NCI-H226 (cell line): ENCODE measurements at regions not wholly inside any gene's neighbourhood (a gene's known extent, or its start where the extent isn't known, plus 50 kb on each side); places are given as distances from the start of the nearest gene placed in this dataset.
"Not testable (repeated sequence)": the region's sequence is repeated elsewhere in the genome, so short reads cannot be mapped to it uniquely, and the experiment has no call there.

Source experiments
- DNase-seq: peaks from one replicate; pipeline ENCODE4 v3.0.0-alpha.2; 2015

DNA sequence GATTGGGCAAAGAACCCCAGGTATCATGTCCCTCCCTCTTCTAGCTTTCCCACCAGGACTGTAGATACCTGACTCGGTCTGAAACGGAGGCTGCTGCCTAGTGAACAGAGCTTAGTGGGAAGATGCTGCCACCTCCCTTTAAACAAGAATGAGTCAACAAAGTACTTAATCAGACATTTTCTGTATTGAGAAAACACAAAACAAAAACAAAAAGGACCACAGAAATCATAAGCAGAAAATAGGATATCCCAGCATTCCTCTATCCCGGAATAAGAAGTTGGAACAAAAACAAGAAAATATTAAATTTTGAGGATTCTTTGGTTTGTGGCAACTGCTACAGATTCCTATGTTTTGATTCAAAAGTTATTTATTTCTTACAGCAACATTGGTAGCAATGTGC, 51.7 kb upstream of the COL8A1 start:
- no peak for DNase-seq

DNA sequence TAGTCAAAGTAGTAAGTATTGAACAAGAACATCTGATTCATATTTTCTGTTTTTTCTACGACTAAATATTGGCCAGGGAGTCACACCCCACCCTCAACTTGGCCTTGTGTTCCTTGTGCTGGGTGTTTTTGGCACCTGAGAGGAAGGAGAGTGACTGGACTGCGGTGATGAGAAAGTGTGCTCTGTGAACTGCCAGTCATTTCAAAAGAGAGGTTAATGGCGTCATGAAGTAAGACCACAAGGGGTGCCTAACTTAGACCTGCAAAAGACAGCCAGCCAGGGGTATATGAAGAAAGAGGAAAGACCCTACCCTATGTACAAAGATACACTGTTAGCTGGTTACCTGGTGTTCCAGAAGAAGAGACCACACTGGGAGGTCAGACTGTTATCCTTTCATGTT, 58.4 kb upstream of the COL8A1 start:
- no peak for DNase-seq

- DNase-seq = peak; percentile 72
These were observed 59.1 kb upstream of the COL8A1 start for GRCh38 chr3:99579246-99579645.

- DNase-seq = peak; percentile 63
These were observed 59.9 kb upstream of the COL8A1 start for GRCh38 chr3:99578339-99578970.

GRCh38 chr3:99576904-99577559, 61.4 kb upstream of the COL8A1 start:
- peak; percentile 38 for DNase-seq

DNA sequence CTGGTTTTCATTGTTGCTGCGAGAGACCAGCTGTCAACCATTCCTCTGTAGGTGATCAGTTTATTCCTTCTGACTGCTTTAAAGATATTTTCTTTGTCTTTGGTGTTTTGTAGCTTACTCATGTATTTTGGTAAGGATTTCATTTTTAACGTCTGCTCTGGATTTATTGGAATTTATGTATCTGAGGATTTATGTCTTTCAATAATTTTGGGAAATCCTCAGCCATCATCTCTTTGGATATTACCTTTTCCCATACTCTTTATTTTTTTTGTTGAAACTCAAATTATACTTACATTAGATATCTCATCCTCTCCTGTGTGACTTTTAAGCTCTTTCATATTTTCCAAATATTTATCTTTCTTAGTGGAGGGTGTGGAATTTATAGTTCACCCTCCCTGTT, 62.7 kb upstream of the COL8A1 start:
- DNase-seq = no peak

DNA sequence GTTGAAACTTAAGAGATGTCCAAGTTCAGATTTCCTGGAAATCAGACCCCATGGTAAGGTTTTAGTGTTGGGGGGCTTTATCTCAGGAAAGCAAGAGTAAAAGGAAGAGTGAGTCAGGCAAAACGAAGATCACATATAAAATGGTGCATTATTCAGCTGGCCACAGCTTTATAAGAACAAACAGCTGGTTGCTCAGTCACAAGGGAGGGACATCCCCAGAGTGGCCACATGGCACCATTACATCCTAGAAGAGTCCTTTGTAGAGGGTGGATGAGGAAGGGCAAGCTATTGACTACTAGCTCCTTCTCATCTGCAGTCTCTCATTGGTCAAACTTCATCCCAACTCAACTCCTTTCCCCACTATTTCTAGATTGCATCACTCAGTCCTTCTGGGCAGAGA, 68.3 kb upstream of the COL8A1 start:
- DNase-seq = no peak

- no peak for DNase-seq
These were observed 69.6 kb upstream of the COL8A1 start for GRCh38 chr3:99568663-99569335.

GRCh38 chr3:99565331-99565730, 73.1 kb upstream of the COL8A1 start:
- DNase-seq = no peak

DNA sequence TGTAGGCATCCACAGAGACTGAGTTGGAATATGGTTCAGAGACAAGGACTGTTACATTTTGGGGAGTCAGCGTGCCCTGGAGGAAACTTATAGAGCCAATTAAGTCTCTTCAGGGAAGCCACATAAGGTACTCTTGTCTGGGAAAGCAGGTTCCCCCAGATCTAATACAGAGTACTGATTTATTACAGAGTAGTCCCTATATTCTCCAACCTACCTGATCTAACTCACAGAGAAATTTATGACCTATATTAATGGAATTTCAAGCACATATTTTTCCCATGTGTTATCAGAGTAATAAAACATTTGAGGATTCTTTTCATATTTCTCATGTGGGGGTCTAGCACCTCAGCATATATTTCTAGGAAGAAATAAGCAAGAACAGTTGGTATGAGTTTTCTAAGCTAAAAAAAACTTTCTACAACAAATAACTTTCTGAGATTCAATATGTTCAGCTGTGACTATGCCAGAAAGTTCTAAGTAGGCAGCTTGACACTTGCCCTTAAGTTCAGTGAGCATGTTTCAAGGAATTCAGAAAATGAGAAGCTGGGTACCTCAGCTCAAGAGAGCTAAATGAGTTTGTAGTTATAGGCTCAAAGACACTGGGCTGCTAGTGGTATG, 75.3 kb upstream of the COL8A1 start:
- DNase-seq = peak; percentile 83

DNA sequence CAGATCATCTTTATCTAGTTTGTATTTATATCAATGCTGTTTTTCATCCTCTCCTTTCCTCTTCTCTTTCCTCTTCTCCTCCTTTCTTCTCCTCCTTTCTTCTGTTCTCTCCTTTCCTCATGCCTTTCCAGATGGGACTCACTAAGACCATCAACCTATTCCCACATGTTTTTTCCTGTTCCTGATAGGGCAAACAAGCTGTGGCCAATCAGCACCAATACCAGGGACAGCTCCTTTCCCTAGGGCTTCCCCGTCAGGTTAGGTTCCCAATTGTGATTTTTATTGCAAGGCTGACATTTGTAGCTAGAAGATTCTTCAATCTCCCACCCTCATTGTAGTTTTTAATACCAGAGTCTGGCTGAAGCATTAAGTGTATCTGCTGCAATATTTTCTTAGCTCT, 76.3 kb upstream of the COL8A1 start:
- DNase-seq = peak; percentile 44

GRCh38 chr3:99561056-99561455, 77.3 kb upstream of the COL8A1 start:
- DNase-seq = no peak

- no peak for DNase-seq
These were observed 79.2 kb upstream of the COL8A1 start for GRCh38 chr3:99559196-99559595.

GRCh38 chr3:99555885-99556284, 82.5 kb upstream of the COL8A1 start:
- DNase-seq = not testable (repeated sequence)

DNA sequence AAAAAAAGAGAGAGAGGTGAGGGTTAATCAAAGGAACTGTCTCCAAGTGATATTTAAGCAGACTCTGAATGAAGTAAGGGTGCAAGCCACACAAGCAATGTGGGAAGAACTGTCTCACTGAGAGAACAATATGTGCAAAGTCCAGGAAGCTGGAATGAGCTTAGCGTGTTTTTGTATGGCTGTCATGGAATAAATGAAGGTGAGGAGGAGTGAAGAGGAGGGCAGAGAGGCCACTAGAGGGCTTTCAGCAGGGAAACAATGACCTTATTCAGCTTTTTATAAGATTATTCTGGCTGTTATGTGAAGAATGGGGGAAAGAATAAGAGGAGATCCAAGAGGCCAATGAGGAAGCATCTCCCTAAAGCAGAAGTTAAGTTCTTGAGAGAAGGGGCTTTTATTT, 86.9 kb upstream of the COL8A1 start:
- DNase-seq = no peak

- peak; percentile 63 for DNase-seq
These were observed 88.3 kb upstream of the COL8A1 start for GRCh38 chr3:99549957-99550603.

GRCh38 chr3:99549220-99549619, 89.2 kb upstream of the COL8A1 start:
- DNase-seq = no peak

- DNase-seq = peak; percentile 22
These were observed 89.7 kb upstream of the COL8A1 start for GRCh38 chr3:99548674-99549073.

DNA sequence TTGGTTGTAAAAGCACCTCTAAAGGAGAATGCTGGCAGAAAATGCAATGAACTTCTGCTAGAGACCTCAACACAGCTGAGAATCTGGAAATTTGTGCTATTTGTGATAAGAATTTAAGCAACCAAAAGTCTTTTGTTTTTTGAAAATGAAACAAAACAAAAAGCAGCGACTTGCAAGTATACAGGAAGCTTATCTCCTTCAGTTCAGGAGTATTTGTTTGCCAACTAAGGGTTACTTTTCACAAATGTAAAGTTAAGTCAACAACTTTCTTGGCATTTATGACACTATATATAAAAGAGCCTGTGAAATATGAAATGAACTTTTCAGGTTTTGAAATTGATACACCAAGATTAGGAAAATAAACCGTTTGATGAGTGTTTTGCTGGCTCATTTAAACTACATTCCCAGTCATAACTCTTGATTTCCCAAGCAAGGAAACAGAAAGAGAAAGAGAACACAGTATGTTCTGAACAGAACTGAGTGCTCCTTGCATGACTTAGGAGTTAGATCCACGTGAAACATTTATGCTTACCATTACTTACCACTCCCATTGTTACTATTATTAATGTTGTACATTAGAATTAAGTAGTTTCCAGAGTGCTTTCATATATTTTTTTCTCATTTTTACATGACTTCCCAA, 92.3 kb upstream of the COL8A1 start:
- no peak for DNase-seq

- peak; percentile 99 for DNase-seq
These were observed 93.6 kb upstream of the COL8A1 start for GRCh38 chr3:99544786-99545281.

- DNase-seq = no peak
These were observed 94.6 kb upstream of the COL8A1 start for GRCh38 chr3:99543796-99544195.

DNA sequence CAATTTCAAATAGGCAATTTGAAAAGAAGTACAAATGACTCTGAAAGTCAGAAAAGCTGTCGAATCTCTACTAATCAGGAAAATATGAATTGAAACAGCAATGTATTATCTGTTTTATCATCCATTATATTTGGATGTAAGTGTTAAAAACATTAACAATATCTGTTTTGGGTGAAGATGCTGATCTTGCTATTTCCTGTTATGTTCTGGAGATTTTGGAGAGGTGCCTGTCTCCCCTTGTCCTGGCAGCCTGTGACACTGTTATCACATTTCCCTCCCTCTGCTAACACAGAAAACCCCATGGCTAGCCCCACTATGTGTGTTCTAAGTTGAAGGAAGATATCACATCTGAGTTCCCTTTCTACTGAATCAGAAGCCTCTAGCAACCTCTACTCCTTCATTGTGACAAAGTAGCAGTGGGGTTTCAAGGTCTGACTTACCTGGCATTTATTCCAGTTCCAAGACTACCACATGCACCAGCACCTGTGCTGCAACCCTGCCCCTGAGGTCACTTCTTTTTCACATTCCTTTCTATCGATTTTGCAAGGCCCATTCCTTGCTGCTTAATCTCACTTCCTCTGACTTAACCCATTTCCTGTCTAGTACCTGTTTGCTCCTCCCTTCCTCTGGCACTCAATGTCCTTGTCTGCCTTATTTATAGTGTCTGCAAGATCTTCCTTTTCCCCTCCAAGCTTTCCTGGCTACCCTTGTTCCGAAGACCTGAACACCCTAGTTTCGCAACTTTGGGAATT, 95.5 kb upstream of the COL8A1 start:
- peak; percentile 73 for DNase-seq
